ENCODE measurements at regions not wholly inside any gene's neighbourhood (a gene's known extent, or its start where the extent isn't known, plus 50 kb on each side); places are given as distances from the start of the nearest gene placed in this dataset.

DNA sequence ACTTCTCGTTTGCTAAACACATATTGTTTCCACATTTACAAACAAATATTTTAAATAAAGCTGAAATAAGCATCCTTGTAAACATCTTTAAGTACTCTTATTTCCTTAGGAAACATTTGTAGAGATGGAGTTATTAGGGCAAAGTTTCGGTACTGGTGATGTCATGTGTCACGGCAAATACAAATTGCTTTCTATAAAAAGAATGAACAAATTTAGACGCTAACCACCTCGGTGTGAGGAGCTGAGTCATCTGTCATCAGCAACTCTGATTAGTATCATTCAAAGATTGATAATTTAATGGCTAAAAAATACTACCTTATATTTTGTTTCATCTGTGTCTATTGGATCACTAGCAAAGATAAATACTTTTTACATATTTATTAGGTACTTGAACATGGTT lies 982.0 kb downstream of the VRK1 start:
- Mint-ChIP-seq H3K27me3 (ENCODE audit: unreplicated experiment) (no peaks in the 10 kb centered on the region), H3K4me1 (ENCODE audit: low read depth, unreplicated experiment) (no peaks in the 10 kb centered on the region), H3K4me3 (ENCODE audit: unreplicated experiment) (no peak overlapping the region), H3K27ac (ENCODE audit: unreplicated experiment) (no peak overlapping the region), H3K36me3 (ENCODE audit: unreplicated experiment) (no peaks in the 10 kb centered on the region), H3K9me3 (ENCODE audit: unreplicated experiment) (no peaks in the 10 kb centered on the region)
- no peak for TF ChIP-seq CTCF (IDR thresholded peaks at IDR 0.05; ENCODE audit: partially characterized antibody, unreplicated experiment)
- DNase-seq: no peak

GRCh38 chr14:97780804-97781203 lies 983.6 kb downstream of the VRK1 start:
- no peak overlapping the region for H3K27ac Mint-ChIP-seq (ENCODE audit: unreplicated experiment)
- H3K27me3 Mint-ChIP-seq (ENCODE audit: unreplicated experiment): no peaks in the 10 kb centered on the region
- H3K9me3 Mint-ChIP-seq (ENCODE audit: unreplicated experiment): no peaks in the 10 kb centered on the region
- no peaks in the 10 kb centered on the region for H3K36me3 Mint-ChIP-seq (ENCODE audit: unreplicated experiment)
- H3K4me3 Mint-ChIP-seq (ENCODE audit: unreplicated experiment): no peak overlapping the region
- DNase-seq: no peak
- H3K4me1 Mint-ChIP-seq (ENCODE audit: low read depth, unreplicated experiment): no peaks in the 10 kb centered on the region
- no peak for TF ChIP-seq CTCF (IDR thresholded peaks at IDR 0.05; ENCODE audit: partially characterized antibody, unreplicated experiment)

GRCh38 chr14:97781961-97782360 lies 984.8 kb downstream of the VRK1 start:
- Mint-ChIP-seq H3K9me3 (ENCODE audit: unreplicated experiment) (no peaks in the 10 kb centered on the region), H3K4me1 (ENCODE audit: low read depth, unreplicated experiment) (no peaks in the 10 kb centered on the region), H3K27ac (ENCODE audit: unreplicated experiment) (no peak overlapping the region), H3K4me3 (ENCODE audit: unreplicated experiment) (no peak overlapping the region), H3K27me3 (ENCODE audit: unreplicated experiment) (no peaks in the 10 kb centered on the region), H3K36me3 (ENCODE audit: unreplicated experiment) (no peaks in the 10 kb centered on the region)
- no peak for TF ChIP-seq CTCF (IDR thresholded peaks at IDR 0.05; ENCODE audit: partially characterized antibody, unreplicated experiment)
- DNase-seq: no peak

GRCh38 chr14:97782871-97783414 lies 985.8 kb downstream of the VRK1 start:
- no peak for DNase-seq
- Mint-ChIP-seq H3K27me3 (ENCODE audit: unreplicated experiment) (no peaks in the 10 kb centered on the region), H3K9me3 (ENCODE audit: unreplicated experiment) (no peaks in the 10 kb centered on the region), H3K4me3 (ENCODE audit: unreplicated experiment) (no peak overlapping the region), H3K27ac (ENCODE audit: unreplicated experiment) (no peak overlapping the region), H3K4me1 (ENCODE audit: low read depth, unreplicated experiment) (no peaks in the 10 kb centered on the region), H3K36me3 (ENCODE audit: unreplicated experiment) (no peaks in the 10 kb centered on the region)
- TF ChIP-seq CTCF (IDR thresholded peaks at IDR 0.05; ENCODE audit: partially characterized antibody, unreplicated experiment): no peak

- peaks cover 2% of the 10 kb centered on the region for H3K27me3 Mint-ChIP-seq (ENCODE audit: unreplicated experiment)
- no peak overlapping the region for H3K4me3 Mint-ChIP-seq (ENCODE audit: unreplicated experiment)
- no peaks in the 10 kb centered on the region for H3K9me3 Mint-ChIP-seq (ENCODE audit: unreplicated experiment)
- no peak for TF ChIP-seq CTCF (IDR thresholded peaks at IDR 0.05; ENCODE audit: partially characterized antibody, unreplicated experiment)
- no peaks in the 10 kb centered on the region for H3K4me1 Mint-ChIP-seq (ENCODE audit: low read depth, unreplicated experiment)
- DNase-seq: no peak
- no peaks in the 10 kb centered on the region for H3K36me3 Mint-ChIP-seq (ENCODE audit: unreplicated experiment)
- no peak overlapping the region for H3K27ac Mint-ChIP-seq (ENCODE audit: unreplicated experiment)
Observed at GRCh38 chr14:97785495-97785894, 988.3 kb downstream of the VRK1 start.
